H1 (cell line): ENCODE measurements at regions not wholly inside any gene's neighbourhood (a gene's known extent, or its start where the extent isn't known, plus 50 kb on each side); places are given as distances from the start of the nearest gene placed in this dataset.

ENCODE experiments used
- CTCF ChIA-PET: fragments of 300-600 bp; sonication (Branson Sonifier 250); formaldehyde crosslinking; loops from one replicate; lab custom pipeline; 2021; ENCODE audit not compliant: partially characterized antibody; lab: Charles Lee
- POLR2A ChIA-PET: fragments of 300-600 bp; sonication (Branson Sonifier 250); formaldehyde crosslinking; loops from one replicate; lab custom pipeline; 2021; ENCODE audit warnings: inconsistent platforms; ENCODE audit not compliant: partially characterized antibody; lab: Charles Lee
- DNase-seq, 2 experiments: peaks; one replicate each; pipeline versions ENCODE4 v3.0.0 to v3.0.0-alpha.2; 2010 to 2022; ENCODE audit warnings: low spot score in 2 of 2, low read depth in 1 of 2, mixed read lengths in 1 of 2
- FAIRE-seq: peaks from 2 replicates; lab custom pipeline; 2011; peaks lifted over from hg19 to GRCh38; lab: Jason Lieb, UNC
- H2AFZ ChIP-seq: 2 replicates; pipeline ENCODE4 v1.8.1; 2012; ENCODE audit warnings: low read length, inconsistent platforms
- H2AK5ac ChIP-seq: 2 replicates; pipeline ENCODE4 v1.6.1; 2013; ENCODE audit warnings: low read depth, low read length
- H2BK120ac ChIP-seq: replicated peaks from 2 replicates; pipeline ENCODE3; 2013; ENCODE audit warnings: low read depth, low read length, inconsistent platforms
- H2BK12ac ChIP-seq: 2 replicates; pipeline ENCODE4 v1.6.1; 2013; ENCODE audit warnings: low read depth, low read length
- H2BK15ac ChIP-seq: 2 replicates; pipeline ENCODE4 v1.6.1; 2013; ENCODE audit warnings: low read length
- H2BK20ac ChIP-seq: 2 replicates; pipeline ENCODE4 v1.6.1; 2013; ENCODE audit warnings: low read length
- H2BK5ac ChIP-seq: 2 replicates; pipeline ENCODE4 v1.6.1; 2013; ENCODE audit warnings: low read depth, low read length
- H3K14ac ChIP-seq: 2 replicates; pipeline ENCODE4 v1.6.1; 2013; ENCODE audit warnings: inconsistent platforms; ENCODE audit not compliant: insufficient read length
- H3K18ac ChIP-seq: 2 replicates; pipeline ENCODE4 v1.6.1; 2013; ENCODE audit warnings: low read length; ENCODE audit errors: extremely low read depth
- H3K23ac ChIP-seq: 2 replicates; pipeline ENCODE4 v1.6.1; 2013; ENCODE audit warnings: inconsistent platforms; ENCODE audit not compliant: insufficient read length
- H3K23me2 ChIP-seq: 2 replicates; pipeline ENCODE4 v1.6.1; 2013; ENCODE audit warnings: low read depth, low read length
- H3K27ac ChIP-seq: 2 replicates; pipeline ENCODE4 v1.6.1; 2011; ENCODE audit warnings: low read depth, low read length, inconsistent platforms
- H3K27me3 ChIP-seq, 4 experiments: replicated peaks in 1 of 4; 1 replicate in 1 of 4; 2 replicates in 3 of 4; pipeline versions ENCODE4 v1.6.1 to v1.8.1; 2011 to 2013; ENCODE audit warnings: low read length in 3 of 4, mild to moderate bottlenecking in 3 of 4, inconsistent platforms in 2 of 4, mixed read lengths in 2 of 4, moderate library complexity in 1 of 4; ENCODE audit not compliant: control insufficient read depth in 3 of 4, insufficient read depth in 3 of 4; ENCODE audit errors: extremely low read depth in 1 of 4
- H3K36me3 ChIP-seq, 4 experiments: 2 replicates each; pipeline versions ENCODE4 v1.6.1 to v1.8.1; 2011 to 2013; ENCODE audit warnings: mild to moderate bottlenecking in 4 of 4, low read length in 3 of 4, moderate library complexity in 2 of 4, control low read depth in 1 of 4, inconsistent platforms in 1 of 4; ENCODE audit not compliant: insufficient read depth in 4 of 4, control insufficient read depth in 2 of 4
- H3K4ac ChIP-seq: replicated peaks from 2 replicates; pipeline ENCODE3; 2013; ENCODE audit warnings: low read length, low read depth, mixed read lengths, inconsistent platforms; ENCODE audit not compliant: insufficient read length
- H3K4me1 ChIP-seq, 4 experiments: replicated peaks in 1 of 4; 1 replicate in 1 of 4; 2 replicates in 3 of 4; pipeline versions ENCODE4 v1.6.1 to v1.8.1; 2011 to 2013; ENCODE audit warnings: low read length in 3 of 4, inconsistent platforms in 2 of 4, mixed read lengths in 1 of 4; ENCODE audit not compliant: insufficient read depth in 4 of 4, control insufficient read depth in 3 of 4
- H3K4me2 ChIP-seq, 2 experiments: 2 replicates each; pipeline versions ENCODE4 v1.6.1 to v1.8.1; 2011 to 2013; ENCODE audit warnings: low read depth in 2 of 2, low read length in 2 of 2, control low read depth in 1 of 2, inconsistent platforms in 1 of 2, mild to moderate bottlenecking in 1 of 2; ENCODE audit not compliant: insufficient read depth in 1 of 2
- H3K4me3 ChIP-seq, 4 experiments: fragments of 200-600, 300-600 bp in 1 of 4; sonication (generic), shearing (Covaris generic), sonication (Bioruptor Twin) in 1 of 4; 2 replicates each; pipeline versions ENCODE4 v1.5.1 to v1.8.1; 2011 to 2016; ENCODE audit warnings: low read length in 4 of 4, low read depth in 3 of 4, control low read depth in 2 of 4, inconsistent platforms in 2 of 4, mild to moderate bottlenecking in 2 of 4, mixed read lengths in 1 of 4, moderate library complexity in 1 of 4; ENCODE audit not compliant: insufficient read depth in 2 of 4; ENCODE audit errors: extremely low read depth in 1 of 4
- H3K56ac ChIP-seq: replicated peaks from 2 replicates; pipeline ENCODE3; 2013; ENCODE audit warnings: low read depth, mild to moderate bottlenecking, mixed read lengths, low read length, inconsistent platforms; ENCODE audit not compliant: insufficient read length
- H3K79me1 ChIP-seq: 2 replicates; pipeline ENCODE4 v1.6.1; 2013; ENCODE audit warnings: low read depth, low read length, control low read depth
- H3K79me2 ChIP-seq, 2 experiments: 2 replicates each; pipeline versions ENCODE4 v1.6.1 to v1.8.1; 2012 to 2013; ENCODE audit warnings: low read length in 2 of 2, mild to moderate bottlenecking in 2 of 2, inconsistent platforms in 1 of 2; ENCODE audit not compliant: insufficient read depth in 2 of 2, control insufficient read depth in 1 of 2
- H3K9ac ChIP-seq, 4 experiments: replicated peaks in 1 of 4; 1 replicate in 1 of 4; 2 replicates in 3 of 4; pipeline versions ENCODE4 v1.6.1 to v1.8.1; 2011 to 2013; ENCODE audit warnings: low read depth in 3 of 4, low read length in 3 of 4, control low read depth in 2 of 4, mild to moderate bottlenecking in 2 of 4, moderate library complexity in 2 of 4, inconsistent platforms in 1 of 4; ENCODE audit errors: extremely low read depth in 1 of 4
- H3K9me3 ChIP-seq, 2 experiments: 2 replicates each; pipeline versions ENCODE4 v1.6.1 to v1.8.1; 2012 to 2013; ENCODE audit warnings: mild to moderate bottlenecking in 2 of 2, moderate library complexity in 2 of 2, control low read depth in 1 of 2, inconsistent platforms in 1 of 2, low read depth in 1 of 2, low read length in 1 of 2, mixed read lengths in 1 of 2; ENCODE audit not compliant: insufficient read depth in 2 of 2
- H4K20me1 ChIP-seq, 2 experiments: replicated peaks in 1 of 2; 2 replicates each; pipeline versions ENCODE3 to v1.8.1; 2011 to 2013; ENCODE audit warnings: inconsistent platforms in 2 of 2, low read length in 2 of 2, mild to moderate bottlenecking in 1 of 2; ENCODE audit not compliant: insufficient read depth in 2 of 2, control insufficient read depth in 1 of 2
- H4K5ac ChIP-seq: 2 replicates; pipeline ENCODE4 v1.6.1; 2013; ENCODE audit warnings: low read length, low read depth, mixed read lengths, inconsistent platforms; ENCODE audit not compliant: insufficient read length
- H4K8ac ChIP-seq: 2 replicates; pipeline ENCODE4 v1.8.0; 2013; ENCODE audit warnings: mild to moderate bottlenecking, moderate library complexity, low read length, inconsistent platforms; ENCODE audit not compliant: insufficient read depth; ENCODE audit errors: extremely low read depth
- H4K91ac ChIP-seq: replicated peaks from 2 replicates; pipeline ENCODE3; 2013; ENCODE audit warnings: low read length, mixed read lengths, inconsistent platforms; ENCODE audit not compliant: insufficient read length
- BRCA1 ChIP-seq: IDR thresholded peaks from 2 replicates; pipeline ENCODE4 v1.6.1; 2012; ENCODE audit warnings: low read depth, low read length, improper control_type of control experiment
- JUND ChIP-seq: IDR thresholded peaks from 2 replicates; pipeline ENCODE4 v1.6.1; 2011; ENCODE audit warnings: mild to moderate bottlenecking, improper control_type of control experiment, low read length
- SP1 ChIP-seq: IDR thresholded peaks from 2 replicates; pipeline ENCODE4 v1.6.1; 2011; ENCODE audit warnings: low read depth, low read length
- WGBS, 2 experiments: shearing (Covaris generic) in 1 of 2; methylation state at CpG; one replicate each; pipeline versions ENCODE4 v1.1.6 to v1.1.7; 2013 to 2015; ENCODE audit warnings: low lambda C conversion rate in 2 of 2, mixed read lengths in 2 of 2, inconsistent platforms in 1 of 2, low coverage in 1 of 2, missing lambda C conversion rate in 1 of 2; ENCODE audit not compliant: insufficient replicate concordance in 2 of 2, insufficient coverage in 1 of 2, insufficient read length in 1 of 2; ENCODE audit errors: extremely low coverage in 1 of 2, missing lambda C conversion rate in 1 of 2; 5-methylcytosine and 5-hydroxymethylcytosine counted together

GRCh38 chr1:29835406-29835805 lies 599.1 kb downstream of the PTPRU start:
- ChIA-PET CTCF (interaction anchor here (0.7 to 1.8 kb wide), 6 partner anchors 11 to 276 kb away, joined by 3 to 9 read pairs (median 4); no protein-coding TSS in a partner anchor), POLR2A (interaction anchor here (1.1 kb wide), 1 partner anchor 15 kb away, joined by 3 read pairs; no protein-coding TSS in a partner anchor)
- H3K23me2 ChIP-seq = no peaks in the 10 kb centered on the region
- H2AK5ac ChIP-seq = no peak overlapping the region
- FAIRE-seq (no peak), DNase-seq (peak in 1 of 2 experiments; percentile 10)
- no peak overlapping the region for H4K91ac ChIP-seq
- H3K9me3 ChIP-seq = no peaks in the 10 kb centered on the region
- no peak overlapping the region for H4K5ac ChIP-seq
- no peak overlapping the region for H3K9ac ChIP-seq
- WGBS, 2 experiments = 89% methylated on average over 4 of the region's 4 CpGs; no CpG with 5 or more reads in 1 of the 2 experiments
- no peak overlapping the region for H2AFZ ChIP-seq
- H3K79me1 ChIP-seq = no peaks in the 10 kb centered on the region
- no peaks in the 10 kb centered on the region for H3K27me3 ChIP-seq
- H3K23ac ChIP-seq = no peak overlapping the region
- H3K4me2 ChIP-seq = no peak overlapping the region
- no peak overlapping the region for H3K14ac ChIP-seq
- no peak overlapping the region for H2BK20ac ChIP-seq
- no peak overlapping the region for H3K18ac ChIP-seq
- H4K20me1 ChIP-seq = no peaks in the 10 kb centered on the region
- no peak overlapping the region for H2BK12ac ChIP-seq
- no peak overlapping the region for H2BK5ac ChIP-seq
- H3K56ac ChIP-seq = no peak overlapping the region
- no peak overlapping the region for H3K27ac ChIP-seq
- no peaks in the 10 kb centered on the region for H3K36me3 ChIP-seq
- H3K4me3 ChIP-seq = no peak overlapping the region
- H2BK15ac ChIP-seq = no peak overlapping the region
- no peaks in the 10 kb centered on the region for H3K79me2 ChIP-seq
- no peak overlapping the region for H2BK120ac ChIP-seq
- no peak overlapping the region for H4K8ac ChIP-seq
- H3K4me1 ChIP-seq = peaks cover 0 to 3% (median 2%) of the 10 kb centered on the region in 4 experiments; a peak in 3 of 7 replicates
- H3K4ac ChIP-seq = no peak overlapping the region
- TF ChIP-seq SP1 = no peak
- TF ChIP-seq JUND = no peak
- TF ChIP-seq BRCA1 = no peak
- TF ChIP-seq, all 59 proteins: peak for 0
